PC-9 (cell line): ENCODE measurements at regions not wholly inside any gene's neighbourhood (a gene's known extent, or its start where the extent isn't known, plus 50 kb on each side); places are given as distances from the start of the nearest gene placed in this dataset.

Source experiments
- BruUV-seq: library from RNA; stranded (reverse); fragments of 400-500 nt; replicated peaks from 2 replicates; lab custom pipeline; 2021; lab: Mats Ljungman, UMichigan
- CTCF ChIA-PET: fragments of 300-600 bp; sonication (Branson Sonifier 250); formaldehyde crosslinking; loops from one replicate; lab custom pipeline; 2022; ENCODE audit warnings: antibody characterized with exemption; lab: Charles Lee
- POLR2A ChIA-PET: fragments of 300-600 bp; sonication (Branson Sonifier 250); formaldehyde crosslinking; loops from one replicate; lab custom pipeline; 2022; ENCODE audit warnings: antibody characterized with exemption; ENCODE audit not compliant: unreplicated experiment; lab: Charles Lee
- DNase-seq, 2 experiments: peaks; one replicate each; pipeline versions ENCODE4 v3.0.0 to v3.0.0-alpha.2; 2015 to 2022; ENCODE audit warnings: mixed read lengths in 1 of 2
- H2AFZ ChIP-seq: fragments of 200-600 bp; sonication (generic); 2 replicates; pipeline ENCODE4 v1.8.1; 2017; ENCODE audit warnings: antibody characterized with exemption
- H3F3A ChIP-seq: fragments of 200-600 bp; sonication (generic); 2 replicates; pipeline ENCODE4 v1.8.1; 2017; ENCODE audit warnings: antibody characterized with exemption, mild to moderate bottlenecking, low read depth; ENCODE audit not compliant: insufficient read depth
- H3K27ac ChIP-seq: fragments of 200-600 bp; sonication (generic); 2 replicates; pipeline ENCODE4 v1.6.1; 2016; ENCODE audit warnings: mixed run types
- H3K27me3 ChIP-seq: fragments of 200-600 bp; sonication (generic); 2 replicates; pipeline ENCODE4 v1.6.1; 2016; ENCODE audit warnings: low read depth, mixed run types; ENCODE audit not compliant: insufficient read depth
- H3K36me3 ChIP-seq: fragments of 200-600 bp; sonication (generic); 2 replicates; pipeline ENCODE4 v1.6.1; 2016; ENCODE audit warnings: low read depth, mixed run types
- H3K4me1 ChIP-seq: fragments of 200-600 bp; sonication (generic); replicated peaks from 2 replicates; pipeline ENCODE4 v1.6.1; 2016; ENCODE audit warnings: mixed run types; ENCODE audit not compliant: insufficient read depth
- H3K4me2 ChIP-seq: fragments of 200-600 bp; sonication (generic); 2 replicates; pipeline ENCODE4 v1.6.1; 2017; ENCODE audit warnings: mixed run types
- H3K4me3 ChIP-seq: fragments of 200-600 bp; sonication (generic); 2 replicates; pipeline ENCODE4 v1.6.1; 2016; ENCODE audit warnings: mixed run types
- H3K79me2 ChIP-seq: fragments of 200-600 bp; sonication (generic); 2 replicates; pipeline ENCODE4 v1.6.1; 2017; ENCODE audit warnings: low read depth, mixed run types
- H3K9me2 ChIP-seq: fragments of 200-600 bp; sonication (generic); 2 replicates; pipeline ENCODE4 v1.8.1; 2017; ENCODE audit warnings: mild to moderate bottlenecking; ENCODE audit not compliant: insufficient read depth
- H3K9me3 ChIP-seq: fragments of 200-600 bp; sonication (generic); 2 replicates; pipeline ENCODE4 v1.8.1; 2016; ENCODE audit warnings: low read depth; ENCODE audit not compliant: insufficient read depth
- H4K20me1 ChIP-seq: fragments of 200-600 bp; sonication (generic); 2 replicates; pipeline ENCODE4 v1.8.1; 2017; ENCODE audit not compliant: insufficient read depth
- CTCF ChIP-seq: fragments of 200-600 bp; sonication (generic); conservative IDR thresholded peaks from 2 replicates; pipeline ENCODE4 v1.6.1; 2017; ENCODE audit warnings: mixed run types, antibody characterized with exemption, mild to moderate bottlenecking, moderate library complexity
- EZH2 ChIP-seq: fragments of 200-600 bp; sonication (generic); IDR thresholded peaks from 2 replicates; pipeline ENCODE4 v1.8.0; 2017; ENCODE audit warnings: antibody characterized with exemption, low read depth
- intact Hi-C: fragments of 100-400 bp; cut with micrococcal nuclease; formaldehyde crosslinking; loops from one replicate; pipeline ENCODE4 v1.10.0; 2022; ENCODE audit not compliant: unreplicated experiment

GRCh38 chr9:23611869-23612268 lies 214.2 kb downstream of the ELAVL2 start:
- no peaks in the 10 kb centered on the region; the same call in 1 of the 2 replicates for H3K4me1 ChIP-seq
- no peaks in the 10 kb centered on the region for H3K9me2 ChIP-seq
- DNase-seq: no peak
- TF ChIP-seq CTCF (no peak), EZH2 (no peak)
- no peaks in the 10 kb centered on the region for H3K36me3 ChIP-seq
- H3K4me2 ChIP-seq: no peak overlapping the region
- H3K9me3 ChIP-seq: no peaks in the 10 kb centered on the region
- intact Hi-C loops: no loop called here
- H3K27me3 ChIP-seq: no peaks in the 10 kb centered on the region
- H3K27ac ChIP-seq: no peak overlapping the region
- no peak overlapping the region for H2AFZ ChIP-seq
- BruUV-seq: no TSS peak
- H3F3A ChIP-seq: no peaks in the 10 kb centered on the region
- no peaks in the 10 kb centered on the region for H3K79me2 ChIP-seq
- H3K4me3 ChIP-seq: no peak overlapping the region
- POLR2A ChIA-PET: no interaction called here
- CTCF ChIA-PET: no interaction called here
- H4K20me1 ChIP-seq: no peaks in the 10 kb centered on the region

DNA sequence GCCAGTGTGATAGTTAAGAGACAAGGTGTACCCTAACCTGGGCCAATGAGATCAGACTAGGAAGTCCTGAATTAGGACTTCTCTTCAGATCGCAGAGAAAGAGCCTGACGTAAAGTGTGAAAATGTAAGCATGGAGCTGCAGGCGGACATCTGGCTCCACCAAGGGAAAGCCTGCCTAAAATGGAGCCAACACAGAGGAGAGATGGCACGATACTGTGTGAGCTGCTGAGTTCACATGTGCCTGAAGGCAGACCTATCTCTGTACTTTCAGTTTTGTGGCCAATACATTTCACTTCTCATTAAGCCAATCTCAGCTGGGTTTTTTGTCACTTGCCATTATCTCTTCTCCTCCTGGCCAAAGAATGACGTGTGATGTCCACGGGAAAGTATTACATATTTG lies 210.5 kb downstream of the ELAVL2 start:
- TF ChIP-seq EZH2: no peak
- no peak for TF ChIP-seq CTCF
- POLR2A ChIA-PET: no interaction called here
- no peak overlapping the region for H3K4me3 ChIP-seq
- no peaks in the 10 kb centered on the region for H3K9me3 ChIP-seq
- no peak overlapping the region for H2AFZ ChIP-seq
- intact Hi-C loops: no loop called here
- BruUV-seq: no TSS peak
- no peaks in the 10 kb centered on the region for H3K36me3 ChIP-seq
- no peak overlapping the region for H3K27ac ChIP-seq
- peaks cover 8% of the 10 kb centered on the region for H3K4me1 ChIP-seq
- H4K20me1 ChIP-seq: no peaks in the 10 kb centered on the region
- H3K9me2 ChIP-seq: no peaks in the 10 kb centered on the region
- no peaks in the 10 kb centered on the region for H3K27me3 ChIP-seq
- no peaks in the 10 kb centered on the region for H3K79me2 ChIP-seq
- H3K4me2 ChIP-seq: no peak overlapping the region
- peaks cover 3% of the 10 kb centered on the region; the same call in 1 of the 2 replicates for H3F3A ChIP-seq
- DNase-seq: no peak
- CTCF ChIA-PET: no interaction called here

GRCh38 chr9:23621188-23621587 lies 204.9 kb downstream of the ELAVL2 start:
- H2AFZ ChIP-seq: peak overlapping the region; percentile 53; the same call in 1 of the 2 replicates
- H3K79me2 ChIP-seq: no peaks in the 10 kb centered on the region
- no peak overlapping the region for H3K4me3 ChIP-seq
- H3K4me1 ChIP-seq: peaks cover 29% of the 10 kb centered on the region
- ChIA-PET CTCF (no interaction called here), POLR2A (no interaction called here)
- no TSS peak for BruUV-seq
- intact Hi-C loops: no loop called here
- peak overlapping the region; percentile 80 for H3K27ac ChIP-seq
- no peaks in the 10 kb centered on the region for H3K9me2 ChIP-seq
- H3F3A ChIP-seq: peaks cover 22% of the 10 kb centered on the region
- H3K9me3 ChIP-seq: peaks cover 3% of the 10 kb centered on the region; the same call in 1 of the 2 replicates
- no peaks in the 10 kb centered on the region for H4K20me1 ChIP-seq
- no peaks in the 10 kb centered on the region for H3K36me3 ChIP-seq
- TF ChIP-seq EZH2: no peak
- TF ChIP-seq CTCF: no peak
- H3K4me2 ChIP-seq: peak overlapping the region; percentile 49
- DNase-seq: peak in 1 of 2 experiments; percentile 79
- no peaks in the 10 kb centered on the region for H3K27me3 ChIP-seq
